HUDEP-2 (cell line): ENCODE measurements at regions not wholly inside any gene's neighbourhood (a gene's known extent, or its start where the extent isn't known, plus 50 kb on each side); places are given as distances from the start of the nearest gene placed in this dataset.

Source experiments
- DNase-seq, 76 experiments: peaks; one replicate each; lab custom pipeline; 2025; ENCODE audit not compliant: unreplicated experiment in 76 of 76; lab: John Stamatoyannopoulos, UW

- no peak for DNase-seq
These were observed 108.5 kb upstream of the NHSL1 start for GRCh38 chr6:138607478-138608433.

- DNase-seq = no peak
These were observed 109.6 kb upstream of the NHSL1 start for GRCh38 chr6:138608896-138609295.

- DNase-seq = no peak
These were observed 110.6 kb upstream of the NHSL1 start for GRCh38 chr6:138609801-138610430.

- no peak for DNase-seq
These were observed 111.5 kb upstream of the NHSL1 start for GRCh38 chr6:138610816-138611215.

- no peak for DNase-seq
These were observed 114.9 kb upstream of the NHSL1 start for GRCh38 chr6:138614151-138614550.

GRCh38 chr6:138618168-138618567 lies 118.9 kb upstream of the NHSL1 start:
- no peak for DNase-seq

GRCh38 chr6:138620630-138621029 lies 121.3 kb upstream of the NHSL1 start:
- DNase-seq = no peak

- DNase-seq = no peak
These were observed 123.7 kb upstream of the NHSL1 start for GRCh38 chr6:138622967-138623366.

GRCh38 chr6:138631566-138631965 lies 132.3 kb upstream of the NHSL1 start:
- DNase-seq = no peak

GRCh38 chr6:138637822-138638221 lies 135.7 kb upstream of the CCDC28A start:
- no peak for DNase-seq

GRCh38 chr6:138638604-138639003 lies 135.0 kb upstream of the CCDC28A start:
- no peak for DNase-seq

GRCh38 chr6:138640028-138640427 lies 133.5 kb upstream of the CCDC28A start:
- no peak for DNase-seq

GRCh38 chr6:138643210-138643609 lies 130.4 kb upstream of the CCDC28A start:
- DNase-seq = no peak

- no peak for DNase-seq
These were observed 127.5 kb upstream of the CCDC28A start for GRCh38 chr6:138645976-138646640.

- DNase-seq = no peak
These were observed 126.6 kb upstream of the CCDC28A start for GRCh38 chr6:138647006-138647405.

- no peak for DNase-seq
These were observed 125.4 kb upstream of the CCDC28A start for GRCh38 chr6:138648127-138648526.

GRCh38 chr6:138651491-138651890 lies 122.1 kb upstream of the CCDC28A start:
- no peak for DNase-seq

GRCh38 chr6:138652824-138653223 lies 120.7 kb upstream of the CCDC28A start:
- no peak for DNase-seq

GRCh38 chr6:138653435-138653834 lies 120.1 kb upstream of the CCDC28A start:
- no peak for DNase-seq

- no peak for DNase-seq
These were observed 118.6 kb upstream of the CCDC28A start for GRCh38 chr6:138654715-138655634.
